Epithelial cell of proximal tubule (primary cell): ENCODE measurements at regions not wholly inside any gene's neighbourhood (a gene's known extent, or its start where the extent isn't known, plus 50 kb on each side); places are given as distances from the start of the nearest gene placed in this dataset.

Experiments used
- DNase-seq: peaks from one replicate; pipeline ENCODE4 v3.0.0-alpha.2; 2011; ENCODE audit warnings: low read depth
- H3K4me3 ChIP-seq: 2 replicates; pipeline ENCODE4 v1.5.1; 2011; ENCODE audit warnings: low read depth, mild to moderate bottlenecking, low read length
- CTCF ChIP-seq: conservative IDR thresholded peaks from 2 replicates; pipeline ENCODE4 v1.5.1; 2012; ENCODE audit warnings: low read depth, mild to moderate bottlenecking, low read length

GRCh38 chr4:122041312-122041711 is 89.5 kb upstream of the TRPC3 start:
- H3K4me3 ChIP-seq = no peak overlapping the region
- DNase-seq = no peak
- TF ChIP-seq CTCF = no peak

- TF ChIP-seq CTCF = no peak
- no peak overlapping the region for H3K4me3 ChIP-seq
- no peak for DNase-seq
These were observed 87.0 kb upstream of the TRPC3 start for GRCh38 chr4:122038896-122039295.

GRCh38 chr4:122034619-122035018 is 82.8 kb upstream of the TRPC3 start:
- DNase-seq = no peak
- no peak for TF ChIP-seq CTCF
- no peak overlapping the region for H3K4me3 ChIP-seq

- no peak for DNase-seq
- H3K4me3 ChIP-seq = no peak overlapping the region
- no peak for TF ChIP-seq CTCF
These were observed 75.3 kb upstream of the TRPC3 start for GRCh38 chr4:122027203-122027602.

GRCh38 chr4:122017296-122017695 is 65.4 kb upstream of the TRPC3 start:
- no peak for TF ChIP-seq CTCF
- no peak for DNase-seq
- H3K4me3 ChIP-seq = no peak overlapping the region

GRCh38 chr4:122015203-122015602 is 63.3 kb upstream of the TRPC3 start:
- TF ChIP-seq CTCF = no peak
- no peak for DNase-seq
- H3K4me3 ChIP-seq = no peak overlapping the region

GRCh38 chr4:122012735-122013134 is 60.9 kb upstream of the TRPC3 start:
- H3K4me3 ChIP-seq = no peak overlapping the region
- no peak for DNase-seq
- TF ChIP-seq CTCF = no peak
